HG03196 (cell line): ENCODE measurements at regions not wholly inside any gene's neighbourhood (a gene's known extent, or its start where the extent isn't known, plus 50 kb on each side); places are given as distances from the start of the nearest gene placed in this dataset.

ENCODE experiments used
- ATAC-seq: cut with Tn5 transposase; IDR thresholded peaks from one replicate; pipeline ENCODE4 v1.9.1; 2021; ENCODE audit not compliant: unreplicated experiment

GRCh38 chr18:39403121-39403520, 1837.5 kb upstream of the CELF4 start:
- no peak for ATAC-seq

- ATAC-seq: no peak
These were observed 1834.1 kb upstream of the CELF4 start for GRCh38 chr18:39399662-39400061.

- no peak for ATAC-seq
These were observed 1830.6 kb upstream of the CELF4 start for GRCh38 chr18:39396168-39396567.

- ATAC-seq: no peak
These were observed 1824.3 kb upstream of the CELF4 start for GRCh38 chr18:39389800-39390379.

GRCh38 chr18:39380866-39381265, 1815.3 kb upstream of the CELF4 start:
- no peak for ATAC-seq

GRCh38 chr18:39380186-39380725, 1814.7 kb upstream of the CELF4 start:
- ATAC-seq: no peak

- no peak for ATAC-seq
These were observed 1809.5 kb upstream of the CELF4 start for GRCh38 chr18:39375066-39375465.

GRCh38 chr18:39371996-39372395, 1806.4 kb upstream of the CELF4 start:
- no peak for ATAC-seq

GRCh38 chr18:39366656-39367055, 1801.1 kb upstream of the CELF4 start:
- no peak for ATAC-seq

GRCh38 chr18:39365836-39366485, 1800.4 kb upstream of the CELF4 start:
- no peak for ATAC-seq

- ATAC-seq: no peak
These were observed 1794.5 kb upstream of the CELF4 start for GRCh38 chr18:39360072-39360471.

- no peak for ATAC-seq
These were observed 1794.0 kb upstream of the CELF4 start for GRCh38 chr18:39359636-39360035.

GRCh38 chr18:39350945-39351344, 1785.3 kb upstream of the CELF4 start:
- no peak for ATAC-seq

- no peak for ATAC-seq
These were observed 1784.2 kb upstream of the CELF4 start for GRCh38 chr18:39349801-39350200.

GRCh38 chr18:39348757-39349156, 1783.2 kb upstream of the CELF4 start:
- ATAC-seq: no peak

- ATAC-seq: no peak
These were observed 1782.1 kb upstream of the CELF4 start for GRCh38 chr18:39347701-39348100.

GRCh38 chr18:39346916-39347315, 1781.3 kb upstream of the CELF4 start:
- ATAC-seq: no peak

- no peak for ATAC-seq
These were observed 1779.7 kb upstream of the CELF4 start for GRCh38 chr18:39345321-39345720.

- no peak for ATAC-seq
These were observed 1778.9 kb upstream of the CELF4 start for GRCh38 chr18:39344487-39344886.

GRCh38 chr18:39341129-39341528, 1775.5 kb upstream of the CELF4 start:
- no peak for ATAC-seq

- no peak for ATAC-seq
These were observed 1774.8 kb upstream of the CELF4 start for GRCh38 chr18:39340418-39340817.

- ATAC-seq: no peak
These were observed 1764.1 kb upstream of the CELF4 start for GRCh38 chr18:39329496-39330275.
